ENCODE measurements at regions not wholly inside any gene's neighbourhood (a gene's known extent, or its start where the extent isn't known, plus 50 kb on each side); places are given as distances from the start of the nearest gene placed in this dataset.

GRCh38 chr6:74892091-74892490 lies 313.8 kb downstream of the COL12A1 start (continued):
- TF ChIP-seq ZNF462 (CRISPR knock-in tag; IDR thresholded peaks at IDR 0.05), result no peak
- TF ChIP-seq CREB1 (CRISPR knock-in tag; IDR thresholded peaks at IDR 0.05; ENCODE audit: low read depth), result no peak

- H3K4me1 Mint-ChIP-seq, result no peaks in the 10 kb centered on the region
- H3K27ac ChIP-seq (ENCODE audit: low read depth), result no peak overlapping the region
- H3K27me3 Mint-ChIP-seq (ENCODE audit: insufficient read depth, low read depth, poor library complexity), result no peaks in the 10 kb centered on the region
- no peak overlapping the region for H2AFZ ChIP-seq
- H3K36me3 Mint-ChIP-seq (ENCODE audit: low read depth), result no peaks in the 10 kb centered on the region
- no peaks in the 10 kb centered on the region for H4K20me1 ChIP-seq (replicated peaks; ENCODE audit: insufficient read depth)
- H3K36me3 ChIP-seq (ENCODE audit: insufficient read depth), result no peaks in the 10 kb centered on the region
- H3K9me3 Mint-ChIP-seq, result no peaks in the 10 kb centered on the region; the same call in 1 of the 3 replicates
- DNase-seq (ENCODE audit: low spot score) (no peak), ATAC-seq (no peak)
- H3K79me2 ChIP-seq (replicated peaks; ENCODE audit: insufficient read depth), result no peaks in the 10 kb centered on the region
- H3K4me3 Mint-ChIP-seq, result no peak overlapping the region
- H3K4me3 ChIP-seq, result no peak overlapping the region
- no peak overlapping the region for H3K4me2 ChIP-seq
- H3K9me2 ChIP-seq (ENCODE audit: insufficient read depth), result peaks cover 3% of the 10 kb centered on the region; the same call in 1 of the 2 replicates
- no peaks in the 10 kb centered on the region for H3F3A ChIP-seq (replicated peaks; ENCODE audit: low read depth)
- H3K4me1 ChIP-seq (ENCODE audit: insufficient read depth), result no peaks in the 10 kb centered on the region
- no peak overlapping the region for H3K27ac Mint-ChIP-seq
- no peaks in the 10 kb centered on the region for H3K27me3 ChIP-seq (ENCODE audit: insufficient read depth)
- TF ChIP-seq EZH2phosphoT487 (IDR thresholded peaks at IDR 0.05; ENCODE audit: unreplicated experiment), result no peak
- TF ChIP-seq, protein P1, sequence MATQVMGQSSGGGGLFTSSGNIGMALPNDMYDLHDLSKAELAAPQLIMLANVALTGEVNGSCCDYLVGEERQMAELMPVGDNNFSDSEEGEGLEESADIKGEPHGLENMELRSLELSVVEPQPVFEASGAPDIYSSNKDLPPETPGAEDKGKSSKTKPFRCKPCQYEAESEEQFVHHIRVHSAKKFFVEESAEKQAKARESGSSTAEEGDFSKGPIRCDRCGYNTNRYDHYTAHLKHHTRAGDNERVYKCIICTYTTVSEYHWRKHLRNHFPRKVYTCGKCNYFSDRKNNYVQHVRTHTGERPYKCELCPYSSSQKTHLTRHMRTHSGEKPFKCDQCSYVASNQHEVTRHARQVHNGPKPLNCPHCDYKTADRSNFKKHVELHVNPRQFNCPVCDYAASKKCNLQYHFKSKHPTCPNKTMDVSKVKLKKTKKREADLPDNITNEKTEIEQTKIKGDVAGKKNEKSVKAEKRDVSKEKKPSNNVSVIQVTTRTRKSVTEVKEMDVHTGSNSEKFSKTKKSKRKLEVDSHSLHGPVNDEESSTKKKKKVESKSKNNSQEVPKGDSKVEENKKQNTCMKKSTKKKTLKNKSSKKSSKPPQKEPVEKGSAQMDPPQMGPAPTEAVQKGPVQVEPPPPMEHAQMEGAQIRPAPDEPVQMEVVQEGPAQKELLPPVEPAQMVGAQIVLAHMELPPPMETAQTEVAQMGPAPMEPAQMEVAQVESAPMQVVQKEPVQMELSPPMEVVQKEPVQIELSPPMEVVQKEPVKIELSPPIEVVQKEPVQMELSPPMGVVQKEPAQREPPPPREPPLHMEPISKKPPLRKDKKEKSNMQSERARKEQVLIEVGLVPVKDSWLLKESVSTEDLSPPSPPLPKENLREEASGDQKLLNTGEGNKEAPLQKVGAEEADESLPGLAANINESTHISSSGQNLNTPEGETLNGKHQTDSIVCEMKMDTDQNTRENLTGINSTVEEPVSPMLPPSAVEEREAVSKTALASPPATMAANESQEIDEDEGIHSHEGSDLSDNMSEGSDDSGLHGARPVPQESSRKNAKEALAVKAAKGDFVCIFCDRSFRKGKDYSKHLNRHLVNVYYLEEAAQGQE (IDR thresholded peaks at IDR 0.05; ENCODE audit: unreplicated experiment), result no peak
- no peak for TF ChIP-seq CREB1 (CRISPR knock-in tag; IDR thresholded peaks at IDR 0.05; ENCODE audit: low read depth)
- no peak for TF ChIP-seq POLR2AphosphoS5 (IDR thresholded peaks at IDR 0.05; ENCODE audit: low read depth)
- TF ChIP-seq EZH2 (IDR thresholded peaks at IDR 0.05; ENCODE audit: low read depth, unreplicated experiment), result no peak
- TF ChIP-seq, protein P2, sequence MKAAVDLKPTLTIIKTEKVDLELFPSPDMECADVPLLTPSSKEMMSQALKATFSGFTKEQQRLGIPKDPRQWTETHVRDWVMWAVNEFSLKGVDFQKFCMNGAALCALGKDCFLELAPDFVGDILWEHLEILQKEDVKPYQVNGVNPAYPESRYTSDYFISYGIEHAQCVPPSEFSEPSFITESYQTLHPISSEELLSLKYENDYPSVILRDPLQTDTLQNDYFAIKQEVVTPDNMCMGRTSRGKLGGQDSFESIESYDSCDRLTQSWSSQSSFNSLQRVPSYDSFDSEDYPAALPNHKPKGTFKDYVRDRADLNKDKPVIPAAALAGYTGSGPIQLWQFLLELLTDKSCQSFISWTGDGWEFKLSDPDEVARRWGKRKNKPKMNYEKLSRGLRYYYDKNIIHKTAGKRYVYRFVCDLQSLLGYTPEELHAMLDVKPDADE (IDR thresholded peaks at IDR 0.05), result no peak
- TF ChIP-seq CTCF (conservative IDR thresholded peaks at IDR 0.05; ENCODE audit: low read depth in 2 of 2), result no peak
- no peak for TF ChIP-seq JUNB (IDR thresholded peaks at IDR 0.05; ENCODE audit: unreplicated experiment)
- TF ChIP-seq ZNF114 (CRISPR knock-in tag; IDR thresholded peaks at IDR 0.05), result no peak
Measured at GRCh38 chr6:74891349-74891831, 314.5 kb downstream of the COL12A1 start.

Data from GM23338 (cell line).